ENCODE measurements at regions not wholly inside any gene's neighbourhood (a gene's known extent, or its start where the extent isn't known, plus 50 kb on each side); places are given as distances from the start of the nearest gene placed in this dataset.
"Not testable (repeated sequence)": the region's sequence is repeated elsewhere in the genome, so short reads cannot be mapped to it uniquely, and the experiment has no call there.

DNA sequence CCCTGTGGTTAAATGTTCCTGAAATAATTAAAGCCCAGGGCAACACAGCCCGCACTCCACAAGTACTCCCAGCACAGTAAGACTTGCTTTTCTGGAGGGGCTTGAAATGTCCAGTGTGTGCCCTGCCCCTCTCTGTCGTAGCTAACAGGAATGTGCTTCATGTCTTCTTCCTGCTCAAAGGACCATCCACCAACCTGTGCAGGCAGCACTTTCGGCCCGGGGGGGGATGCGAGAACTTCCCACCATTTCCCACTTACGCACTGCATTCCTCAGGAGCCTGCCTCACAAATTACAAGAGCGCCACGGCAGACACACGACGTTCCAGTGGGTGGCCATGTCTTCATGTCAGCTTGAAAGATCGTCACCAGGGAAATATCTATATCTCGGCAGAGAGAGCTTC, 70.3 kb upstream of the CLEC6A start:
- H3K9ac ChIP-seq (ENCODE audit: insufficient read depth, low read length); H3K4me1 ChIP-seq (ENCODE audit: control insufficient read depth, extremely low read depth, insufficient read depth, low read length); H4K20me1 ChIP-seq (ENCODE audit: control insufficient read depth, extremely low read depth, insufficient read depth, low read length); H3K79me2 ChIP-seq (ENCODE audit: control insufficient read depth, insufficient read depth, low read length); H3K4me2 ChIP-seq (ENCODE audit: extremely low read depth, insufficient read depth, low read length); H2AFZ ChIP-seq (ENCODE audit: low read length); H3K9me3 ChIP-seq (ENCODE audit: control insufficient read depth, insufficient read depth, low read depth, low read length); H3K36me3 ChIP-seq (ENCODE audit: control insufficient read depth, insufficient read depth, low read length); H3K4me3 ChIP-seq (replicated peaks in 1 of 4; ENCODE audit: control extremely low read depth in 1 of 4, insufficient read depth in 1 of 4, low read depth in 3 of 4, low read length in 4 of 4); H3K27ac ChIP-seq (ENCODE audit: insufficient read depth, low read length); H3K27me3 ChIP-seq (ENCODE audit: control insufficient read depth, insufficient read depth, low read length); DNase-seq (ENCODE audit: low read depth in 2 of 2): not testable (repeated sequence)

DNA sequence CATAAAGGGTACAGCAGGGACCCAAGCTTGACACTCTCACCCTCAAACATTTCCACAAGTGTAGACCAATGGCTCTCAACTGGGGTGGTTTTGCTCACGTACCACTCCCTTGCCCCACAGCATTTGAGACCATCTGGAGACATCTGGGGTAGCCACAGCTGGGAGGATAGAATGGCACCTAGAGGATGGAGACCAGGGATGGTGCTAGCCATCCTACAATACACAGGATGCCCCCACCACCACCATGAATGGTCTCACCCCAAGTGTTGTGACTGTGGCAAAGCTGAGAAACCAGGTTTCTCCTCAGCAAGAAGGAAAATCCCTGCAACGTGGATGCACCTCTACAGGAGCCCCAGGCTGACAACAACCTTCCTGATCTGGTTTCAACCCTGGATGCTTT, 69.1 kb upstream of the CLEC6A start:
- not testable (repeated sequence) for H3K4me2 ChIP-seq (ENCODE audit: extremely low read depth, insufficient read depth, low read length); H4K20me1 ChIP-seq (ENCODE audit: control insufficient read depth, extremely low read depth, insufficient read depth, low read length); H2AFZ ChIP-seq (ENCODE audit: low read length); DNase-seq (ENCODE audit: low read depth in 2 of 2); H3K79me2 ChIP-seq (ENCODE audit: control insufficient read depth, insufficient read depth, low read length); H3K9me3 ChIP-seq (ENCODE audit: control insufficient read depth, insufficient read depth, low read depth, low read length); H3K4me3 ChIP-seq (replicated peaks in 1 of 4; ENCODE audit: control extremely low read depth in 1 of 4, insufficient read depth in 1 of 4, low read depth in 3 of 4, low read length in 4 of 4); H3K4me1 ChIP-seq (ENCODE audit: control insufficient read depth, extremely low read depth, insufficient read depth, low read length); H3K27me3 ChIP-seq (ENCODE audit: control insufficient read depth, insufficient read depth, low read length); H3K36me3 ChIP-seq (ENCODE audit: control insufficient read depth, insufficient read depth, low read length); H3K9ac ChIP-seq (ENCODE audit: insufficient read depth, low read length); H3K27ac ChIP-seq (ENCODE audit: insufficient read depth, low read length)

DNA sequence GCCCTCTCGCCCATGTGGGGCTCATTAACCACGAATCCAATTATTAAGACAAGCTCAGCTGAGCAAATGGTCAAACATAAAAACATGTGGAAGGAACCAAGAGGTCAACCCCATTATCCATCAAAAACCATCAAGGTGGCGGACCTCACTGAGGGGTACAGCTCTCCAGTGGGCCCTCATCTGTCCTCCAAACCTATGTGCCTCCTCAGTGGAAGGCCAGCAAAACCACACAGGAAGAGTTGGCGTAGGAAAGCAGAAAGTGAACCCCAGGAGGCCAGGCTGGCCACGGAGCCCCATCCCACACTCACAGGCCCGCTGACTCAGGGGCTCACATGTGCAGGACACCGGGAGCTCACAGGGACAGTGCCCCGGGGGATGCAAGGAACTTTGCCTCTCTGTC, 66.5 kb upstream of the CLEC6A start:
- not testable (repeated sequence) for H2AFZ ChIP-seq (ENCODE audit: low read length); H3K27ac ChIP-seq (ENCODE audit: insufficient read depth, low read length)

DNA sequence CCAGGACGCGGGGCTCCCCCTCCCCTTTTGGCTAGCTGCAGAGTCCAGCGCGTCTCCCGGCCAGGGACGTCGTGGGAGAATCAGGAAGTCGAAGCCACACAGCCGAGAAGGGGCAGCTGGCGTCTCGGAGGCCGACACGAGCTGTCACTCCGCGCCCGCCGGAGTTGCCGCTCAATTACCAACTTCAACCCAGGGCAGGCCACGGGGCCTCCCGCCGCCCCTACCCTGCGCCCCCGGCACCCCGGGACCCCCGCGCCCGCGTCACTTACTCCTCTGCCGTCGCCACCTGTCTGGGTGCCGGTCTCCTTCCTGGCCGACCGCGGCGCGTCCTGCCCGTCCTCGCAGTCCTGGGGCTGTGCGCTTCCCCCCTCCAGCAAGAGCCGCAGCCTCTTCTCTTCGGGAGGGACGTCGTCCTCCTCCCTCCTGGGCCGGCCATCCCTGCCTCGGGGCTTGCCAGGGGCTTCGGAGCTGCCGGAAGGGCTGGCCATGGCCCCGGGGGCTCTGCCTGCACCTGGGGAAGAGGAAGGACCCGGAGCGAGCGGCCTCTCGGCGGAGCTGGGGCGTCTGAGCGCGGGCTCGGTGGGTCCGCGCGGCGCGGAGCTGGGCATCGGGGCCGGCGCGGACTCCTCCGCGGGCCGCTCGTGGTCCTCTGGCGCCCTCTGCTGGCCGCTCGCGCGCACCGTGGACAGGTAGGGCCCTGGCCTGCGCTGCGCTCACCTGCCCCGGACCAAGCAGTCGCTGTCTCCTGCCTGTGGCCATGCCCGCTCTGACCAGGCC, 65.6 kb upstream of the CLEC6A start:
- not testable (repeated sequence) for H3K4me1 ChIP-seq (ENCODE audit: control insufficient read depth, extremely low read depth, insufficient read depth, low read length); H3K9me3 ChIP-seq (ENCODE audit: control insufficient read depth, insufficient read depth, low read depth, low read length); H3K27ac ChIP-seq (ENCODE audit: insufficient read depth, low read length); H4K20me1 ChIP-seq (ENCODE audit: control insufficient read depth, extremely low read depth, insufficient read depth, low read length); H3K79me2 ChIP-seq (ENCODE audit: control insufficient read depth, insufficient read depth, low read length); H3K27me3 ChIP-seq (ENCODE audit: control insufficient read depth, insufficient read depth, low read length); H3K36me3 ChIP-seq (ENCODE audit: control insufficient read depth, insufficient read depth, low read length); H3K4me2 ChIP-seq (ENCODE audit: extremely low read depth, insufficient read depth, low read length); H2AFZ ChIP-seq (ENCODE audit: low read length); H3K9ac ChIP-seq (ENCODE audit: insufficient read depth, low read length)
- peak; percentile 10 to 27 for DNase-seq (ENCODE audit: low read depth in 2 of 2)
- TF ChIP-seq, protein P1, sequence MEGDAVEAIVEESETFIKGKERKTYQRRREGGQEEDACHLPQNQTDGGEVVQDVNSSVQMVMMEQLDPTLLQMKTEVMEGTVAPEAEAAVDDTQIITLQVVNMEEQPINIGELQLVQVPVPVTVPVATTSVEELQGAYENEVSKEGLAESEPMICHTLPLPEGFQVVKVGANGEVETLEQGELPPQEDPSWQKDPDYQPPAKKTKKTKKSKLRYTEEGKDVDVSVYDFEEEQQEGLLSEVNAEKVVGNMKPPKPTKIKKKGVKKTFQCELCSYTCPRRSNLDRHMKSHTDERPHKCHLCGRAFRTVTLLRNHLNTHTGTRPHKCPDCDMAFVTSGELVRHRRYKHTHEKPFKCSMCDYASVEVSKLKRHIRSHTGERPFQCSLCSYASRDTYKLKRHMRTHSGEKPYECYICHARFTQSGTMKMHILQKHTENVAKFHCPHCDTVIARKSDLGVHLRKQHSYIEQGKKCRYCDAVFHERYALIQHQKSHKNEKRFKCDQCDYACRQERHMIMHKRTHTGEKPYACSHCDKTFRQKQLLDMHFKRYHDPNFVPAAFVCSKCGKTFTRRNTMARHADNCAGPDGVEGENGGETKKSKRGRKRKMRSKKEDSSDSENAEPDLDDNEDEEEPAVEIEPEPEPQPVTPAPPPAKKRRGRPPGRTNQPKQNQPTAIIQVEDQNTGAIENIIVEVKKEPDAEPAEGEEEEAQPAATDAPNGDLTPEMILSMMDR (conservative IDR thresholded peaks at IDR 0.05 in 1 of 2, IDR thresholded peaks at IDR 0.05 in 1 of 2; ENCODE audit: low read depth in 1 of 2, low read length in 2 of 2): peak; percentile 40 to 50
- peak overlapping the region in 1 of 4 experiments; percentile 47 for H3K4me3 ChIP-seq (replicated peaks in 1 of 4; ENCODE audit: control extremely low read depth in 1 of 4, insufficient read depth in 1 of 4, low read depth in 3 of 4, low read length in 4 of 4)

More for the DNA sequence above, 66.5 kb upstream of the CLEC6A start:
- not testable (repeated sequence) for H3K4me2 ChIP-seq (ENCODE audit: extremely low read depth, insufficient read depth, low read length); H3K4me1 ChIP-seq (ENCODE audit: control insufficient read depth, extremely low read depth, insufficient read depth, low read length); H3K27me3 ChIP-seq (ENCODE audit: control insufficient read depth, insufficient read depth, low read length); H3K4me3 ChIP-seq (replicated peaks in 1 of 4; ENCODE audit: control extremely low read depth in 1 of 4, insufficient read depth in 1 of 4, low read depth in 3 of 4, low read length in 4 of 4); DNase-seq (ENCODE audit: low read depth in 2 of 2); H3K9ac ChIP-seq (ENCODE audit: insufficient read depth, low read length); H3K36me3 ChIP-seq (ENCODE audit: control insufficient read depth, insufficient read depth, low read length); H3K79me2 ChIP-seq (ENCODE audit: control insufficient read depth, insufficient read depth, low read length); H3K9me3 ChIP-seq (ENCODE audit: control insufficient read depth, insufficient read depth, low read depth, low read length); H4K20me1 ChIP-seq (ENCODE audit: control insufficient read depth, extremely low read depth, insufficient read depth, low read length)
